Upper lobe of left lung (tissue), 4 donors: ENCODE measurements at regions not wholly inside any gene's neighbourhood (a gene's known extent, or its start where the extent isn't known, plus 50 kb on each side); places are given as distances from the start of the nearest gene placed in this dataset.

Experiments used
- POLR2A ChIP-seq, 4 donors: fragments of 450-650 bp; IDR thresholded peaks; one replicate each; pipeline ENCODE4 v1.5.1; 2016 to 2017; ENCODE audit warnings: antibody characterized with exemption in 4 of 4, mild to moderate bottlenecking in 2 of 4
- POLR2AphosphoS5 ChIP-seq, 2 donors: sonication (generic); formaldehyde crosslinking; IDR thresholded peaks; one replicate each; pipeline ENCODE4 v1.5.1; 2017; ENCODE audit warnings: antibody characterized with exemption in 2 of 2
- TF ChIP-seq, protein P1 (sequence below), 6 experiments: fragments of 450-650 bp in 4 of 6; fragments of 200-600 bp in 2 of 6; sonication (generic) in 2 of 6; IDR thresholded peaks; one replicate each; pipeline ENCODE4 v1.5.1; 2016 to 2019; ENCODE audit warnings: antibody characterized with exemption in 6 of 6

DNA sequence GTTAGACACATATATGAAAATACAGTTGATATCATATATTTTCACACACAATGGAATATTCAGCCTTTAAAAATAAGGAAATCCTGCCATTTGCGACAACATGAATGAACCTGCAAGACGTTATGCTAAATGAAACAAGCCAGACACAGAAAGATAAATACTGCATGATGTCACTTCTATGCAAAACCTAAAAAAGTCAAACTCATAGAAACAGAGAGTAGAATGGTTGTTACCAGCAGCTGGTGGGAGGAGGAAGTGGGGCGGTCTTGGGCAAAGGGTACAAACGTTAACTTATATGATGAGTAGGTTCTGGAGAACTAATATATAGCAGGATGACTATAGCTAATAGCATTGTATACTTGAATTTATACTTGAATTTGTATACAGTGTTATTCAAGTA lies 213.2 kb upstream of the NR2F2 start:
- no peak for TF ChIP-seq POLR2A (IDR thresholded peaks at IDR 0.05)
- TF ChIP-seq, protein P1, sequence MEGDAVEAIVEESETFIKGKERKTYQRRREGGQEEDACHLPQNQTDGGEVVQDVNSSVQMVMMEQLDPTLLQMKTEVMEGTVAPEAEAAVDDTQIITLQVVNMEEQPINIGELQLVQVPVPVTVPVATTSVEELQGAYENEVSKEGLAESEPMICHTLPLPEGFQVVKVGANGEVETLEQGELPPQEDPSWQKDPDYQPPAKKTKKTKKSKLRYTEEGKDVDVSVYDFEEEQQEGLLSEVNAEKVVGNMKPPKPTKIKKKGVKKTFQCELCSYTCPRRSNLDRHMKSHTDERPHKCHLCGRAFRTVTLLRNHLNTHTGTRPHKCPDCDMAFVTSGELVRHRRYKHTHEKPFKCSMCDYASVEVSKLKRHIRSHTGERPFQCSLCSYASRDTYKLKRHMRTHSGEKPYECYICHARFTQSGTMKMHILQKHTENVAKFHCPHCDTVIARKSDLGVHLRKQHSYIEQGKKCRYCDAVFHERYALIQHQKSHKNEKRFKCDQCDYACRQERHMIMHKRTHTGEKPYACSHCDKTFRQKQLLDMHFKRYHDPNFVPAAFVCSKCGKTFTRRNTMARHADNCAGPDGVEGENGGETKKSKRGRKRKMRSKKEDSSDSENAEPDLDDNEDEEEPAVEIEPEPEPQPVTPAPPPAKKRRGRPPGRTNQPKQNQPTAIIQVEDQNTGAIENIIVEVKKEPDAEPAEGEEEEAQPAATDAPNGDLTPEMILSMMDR (IDR thresholded peaks at IDR 0.05), result no peak
- no peak for TF ChIP-seq POLR2AphosphoS5 (IDR thresholded peaks at IDR 0.05)
